SK-N-DZ (cell line): ENCODE measurements at regions not wholly inside any gene's neighbourhood (a gene's known extent, or its start where the extent isn't known, plus 50 kb on each side); places are given as distances from the start of the nearest gene placed in this dataset.

Experiments used
- DNase-seq: peaks from one replicate; pipeline ENCODE4 v3.0.0-alpha.2; 2015; ENCODE audit warnings: low spot score

DNA sequence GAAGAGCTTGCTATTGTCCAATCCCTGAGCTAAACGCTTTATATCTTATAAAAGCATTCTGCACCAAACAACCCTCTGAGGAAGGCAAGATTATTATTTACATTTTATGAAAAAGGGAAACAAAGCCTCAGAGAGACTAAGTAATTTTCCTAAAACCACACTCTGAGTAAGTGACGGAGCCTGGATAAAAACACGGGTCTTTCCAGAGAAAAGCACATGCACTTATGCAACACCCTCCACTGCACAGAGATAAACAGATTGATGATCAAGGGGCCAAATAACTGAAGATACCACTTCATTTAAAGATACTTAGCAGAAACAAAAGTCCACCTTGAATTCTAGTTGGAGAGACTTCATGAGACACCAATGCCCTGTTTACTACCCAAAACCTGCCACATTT lies 214.7 kb upstream of the PDE10A start:
- DNase-seq: no peak

DNA sequence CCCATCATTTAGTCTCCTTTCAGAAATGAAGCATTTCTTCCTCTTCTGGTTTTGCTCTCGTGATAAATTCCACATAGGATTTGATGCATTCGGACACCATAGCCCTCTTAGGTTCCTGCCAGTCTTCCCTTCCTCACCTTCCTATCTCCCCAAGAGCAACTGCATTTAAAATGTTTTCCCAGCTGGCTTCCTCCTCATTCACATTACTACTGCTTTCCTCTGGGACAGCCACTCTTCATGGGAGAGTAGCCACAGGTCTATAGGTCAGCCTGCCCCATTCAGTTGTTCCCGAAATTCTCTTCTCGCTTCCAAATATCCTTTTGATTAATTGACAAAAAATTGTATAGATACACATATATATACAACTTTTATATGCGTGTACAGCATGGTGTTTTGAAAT lies 214.2 kb upstream of the PDE10A start:
- DNase-seq: no peak

DNA sequence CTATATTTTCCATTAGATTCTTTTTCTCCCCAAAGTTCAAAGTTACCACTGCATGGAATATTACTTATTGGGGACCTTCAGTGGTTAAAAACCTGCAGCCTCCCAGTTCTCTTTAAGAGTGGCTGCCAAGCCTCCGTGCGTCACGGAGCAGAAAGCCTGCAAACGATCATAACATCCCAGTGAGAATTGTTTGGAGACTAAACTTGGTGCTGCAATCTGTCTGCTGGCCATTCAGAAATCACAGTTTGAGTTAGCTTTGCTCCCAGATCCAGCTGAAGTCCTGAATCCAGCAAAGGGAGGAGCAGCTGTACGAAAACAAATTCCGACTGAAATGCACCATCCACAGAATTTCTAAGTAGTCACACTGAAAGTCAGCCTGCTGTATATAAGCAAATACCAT lies 213.5 kb upstream of the PDE10A start:
- no peak for DNase-seq

DNA sequence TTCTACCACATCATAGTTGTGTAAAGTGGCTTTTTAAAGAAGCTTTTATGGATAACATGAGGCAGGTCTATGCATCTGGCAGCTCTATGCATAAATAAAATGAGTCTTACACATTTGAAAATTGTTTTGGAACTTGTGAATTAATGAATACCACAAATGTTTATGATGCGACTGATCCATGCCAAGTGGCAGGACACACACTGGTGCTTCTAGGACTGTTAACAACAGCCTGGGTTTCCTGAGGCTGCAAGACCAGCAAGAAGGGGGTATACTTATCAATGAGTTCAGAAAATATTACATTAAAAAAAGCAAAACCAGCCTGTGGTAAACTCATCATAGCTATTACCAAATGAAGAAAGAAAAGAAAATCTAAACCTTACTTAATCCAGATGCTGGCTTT lies 212.9 kb upstream of the PDE10A start:
- DNase-seq: no peak

DNA sequence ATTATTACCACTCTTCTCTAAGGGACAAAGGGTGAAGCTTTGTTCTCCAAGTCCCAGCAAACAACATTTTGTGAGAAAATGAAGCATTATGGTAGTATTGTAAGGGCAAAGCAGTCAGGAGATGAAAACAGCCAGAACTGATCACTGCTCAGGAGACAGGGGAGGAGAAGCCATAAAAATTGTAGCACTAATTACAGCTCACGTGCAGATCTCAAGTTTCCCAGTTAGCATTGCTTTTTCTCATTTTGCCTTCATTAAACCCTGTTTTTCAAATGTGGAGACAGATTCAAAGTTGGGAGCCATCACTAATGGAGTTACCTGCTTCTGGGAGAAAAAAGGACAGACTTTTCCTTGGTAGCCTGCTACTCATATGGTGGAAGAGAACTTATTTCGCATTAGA lies 210.9 kb upstream of the PDE10A start:
- DNase-seq: no peak

DNA sequence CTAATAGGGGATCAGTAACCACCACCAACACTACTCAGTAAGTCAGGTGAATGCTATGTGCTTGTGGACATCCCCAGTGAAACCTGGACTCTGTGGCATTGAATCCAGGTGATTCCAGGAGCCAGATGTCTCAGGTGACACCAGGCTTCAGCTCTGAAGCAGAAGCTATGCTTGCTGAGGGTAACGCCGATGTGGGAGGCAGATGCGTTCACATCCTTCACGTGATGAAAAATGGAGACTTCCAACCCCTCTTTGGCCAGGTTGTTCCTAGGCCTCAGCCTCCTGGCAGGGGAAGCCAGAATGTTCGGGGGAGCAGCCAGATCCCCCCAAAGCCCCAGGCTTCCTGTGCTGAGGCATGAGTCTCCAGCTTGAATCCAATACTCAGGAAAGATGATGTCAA lies 209.8 kb upstream of the PDE10A start:
- DNase-seq: no peak

DNA sequence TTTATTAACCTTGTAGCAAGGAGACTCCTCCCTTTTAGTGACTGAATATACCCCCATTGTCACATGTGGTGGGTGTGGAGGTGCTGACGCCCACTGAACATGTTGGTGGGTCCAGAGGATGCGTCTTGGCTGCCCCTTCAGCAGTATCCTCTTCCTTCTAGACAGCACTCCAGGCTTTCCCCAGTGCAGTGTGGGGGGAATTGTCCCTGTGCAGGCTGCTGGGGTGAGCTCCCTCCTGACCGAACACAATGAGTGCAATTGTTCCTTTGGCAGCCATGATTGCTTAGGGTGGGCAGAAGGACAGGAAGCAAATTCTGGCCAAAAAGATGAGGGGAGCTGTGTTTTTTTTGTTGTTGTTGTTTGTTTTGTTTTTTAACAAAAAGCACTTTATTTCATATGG lies 209.3 kb upstream of the PDE10A start:
- no peak for DNase-seq

DNA sequence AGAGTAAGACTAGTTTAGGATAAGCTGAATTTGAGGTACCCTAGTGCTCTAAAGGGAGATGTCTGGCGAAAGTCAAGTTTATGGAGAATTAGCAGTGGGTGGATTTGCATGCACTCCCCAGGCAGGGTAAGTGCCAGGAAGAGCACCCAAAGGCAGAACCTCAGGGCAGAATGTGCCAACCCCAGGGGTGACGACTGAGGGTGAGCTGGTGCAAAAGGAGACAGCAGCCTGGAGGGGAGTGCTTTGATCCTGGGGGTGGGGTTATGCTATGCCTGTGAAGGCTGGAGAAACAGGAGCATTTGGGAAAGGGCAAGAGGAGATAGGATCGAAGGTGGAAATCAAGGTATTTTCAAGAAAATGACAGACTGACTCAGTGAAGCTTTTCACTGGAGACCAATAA lies 208.5 kb upstream of the PDE10A start:
- no peak for DNase-seq

DNA sequence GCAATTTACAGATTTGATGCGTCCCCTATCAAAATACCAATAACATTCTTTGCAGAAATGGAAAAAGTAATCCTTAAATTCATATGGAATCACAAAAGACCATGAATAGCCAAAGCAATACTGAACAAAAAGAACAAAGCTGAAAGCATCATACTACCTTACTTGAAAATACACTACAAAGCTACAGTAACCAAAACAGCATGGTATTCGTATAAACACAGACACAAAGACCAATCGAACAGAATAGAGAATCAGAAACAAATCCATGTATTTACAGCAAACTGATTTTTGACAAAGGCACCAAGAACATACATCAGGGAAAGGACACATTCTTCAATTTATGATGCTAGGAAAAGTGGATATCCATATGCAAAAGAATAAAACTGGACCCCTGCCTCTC lies 206.5 kb upstream of the PDE10A start:
- DNase-seq: no peak

DNA sequence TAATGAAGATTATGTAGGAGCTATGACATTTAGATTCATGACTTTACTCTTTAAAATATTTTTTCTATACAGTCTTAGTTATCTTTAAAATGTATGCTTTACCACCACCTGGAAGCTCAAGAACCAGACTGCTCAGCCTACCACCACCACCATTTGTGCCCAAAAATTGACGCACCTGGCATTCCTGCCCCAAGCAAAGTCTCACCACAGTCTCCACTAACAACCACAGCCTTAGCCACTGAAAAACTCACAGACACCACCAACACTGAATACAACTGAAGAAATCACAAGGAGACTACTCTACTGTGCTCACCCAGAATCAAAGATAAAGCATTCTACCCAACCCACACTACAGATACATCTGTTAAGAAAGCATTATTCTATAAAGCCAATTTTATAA lies 201.9 kb upstream of the PDE10A start:
- no peak for DNase-seq

DNA sequence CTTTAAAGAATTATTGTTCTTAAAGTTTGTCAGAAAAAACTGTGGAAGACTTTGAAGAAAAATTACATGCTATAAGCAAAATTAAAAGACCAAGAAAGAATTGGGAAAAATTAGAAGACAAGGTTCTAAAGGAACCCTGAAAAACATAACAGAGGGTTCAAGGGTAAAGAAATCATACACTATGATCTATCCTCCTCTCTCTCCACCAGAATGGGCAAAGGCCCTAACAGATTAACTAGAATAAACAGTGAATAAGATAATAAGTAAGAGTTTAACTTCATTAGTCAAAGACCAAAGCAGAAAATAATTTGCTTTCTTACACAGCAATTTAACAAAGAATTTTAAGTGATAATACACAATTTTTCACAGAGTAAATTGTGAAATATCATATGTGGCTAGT lies 201.2 kb upstream of the PDE10A start:
- DNase-seq: no peak

DNA sequence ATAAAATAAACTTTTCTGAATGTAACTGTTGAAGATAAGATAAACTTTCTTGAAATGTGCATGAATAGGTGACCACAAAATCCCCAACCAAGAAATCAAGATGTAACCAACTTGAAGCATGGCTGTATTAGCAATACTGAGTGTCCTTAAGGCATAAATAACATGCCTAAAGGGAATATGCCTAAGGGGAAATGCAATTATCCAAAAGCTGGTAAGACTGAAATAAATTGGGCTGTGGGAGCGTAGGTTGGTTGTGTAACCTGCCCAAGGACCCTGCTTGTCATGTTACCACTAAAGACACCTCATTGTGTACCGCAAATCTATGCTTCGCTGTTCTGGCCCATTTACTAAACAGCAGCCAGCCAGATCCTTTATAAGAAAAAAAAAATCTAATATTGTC lies 200.8 kb upstream of the PDE10A start:
- DNase-seq: no peak

DNA sequence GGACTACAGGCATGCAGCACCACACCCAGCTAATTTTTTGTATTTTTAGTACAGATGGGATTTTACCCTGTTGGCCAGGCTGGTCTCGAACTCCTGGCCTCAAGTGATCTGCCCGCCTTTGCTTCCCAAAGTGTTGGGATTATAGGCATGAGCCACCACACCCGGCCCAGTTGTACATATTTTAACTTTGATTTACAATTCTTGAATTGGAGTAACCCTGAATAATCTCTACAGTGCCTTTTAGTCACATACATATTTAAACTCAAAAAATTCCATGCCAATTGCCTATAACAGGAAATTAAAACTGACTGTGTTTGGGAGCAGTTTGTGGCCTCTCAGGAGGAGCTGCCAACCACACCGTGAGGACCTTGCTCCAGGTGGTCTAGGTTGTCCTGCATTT lies 199.8 kb upstream of the PDE10A start:
- no peak for DNase-seq

DNA sequence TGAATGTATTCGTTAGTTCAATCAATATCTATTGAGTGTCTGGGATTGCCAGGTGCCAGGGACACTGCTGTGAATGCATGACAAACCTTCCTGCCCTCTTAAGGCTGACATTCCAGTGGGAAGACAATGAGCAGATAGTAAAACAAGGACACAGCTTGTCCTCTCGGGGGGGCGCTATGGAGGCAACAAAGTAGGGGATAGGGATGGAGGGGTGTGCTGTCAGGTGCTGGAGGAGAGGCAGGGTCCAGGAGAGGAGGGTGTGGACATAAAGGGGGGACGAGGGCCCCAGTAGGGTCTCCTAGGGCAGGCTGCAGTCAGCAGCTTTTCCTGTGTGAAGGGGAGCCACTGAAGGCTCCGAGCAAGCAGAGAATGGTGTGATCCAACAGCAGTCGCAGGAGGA lies 198.2 kb upstream of the PDE10A start:
- DNase-seq: no peak

DNA sequence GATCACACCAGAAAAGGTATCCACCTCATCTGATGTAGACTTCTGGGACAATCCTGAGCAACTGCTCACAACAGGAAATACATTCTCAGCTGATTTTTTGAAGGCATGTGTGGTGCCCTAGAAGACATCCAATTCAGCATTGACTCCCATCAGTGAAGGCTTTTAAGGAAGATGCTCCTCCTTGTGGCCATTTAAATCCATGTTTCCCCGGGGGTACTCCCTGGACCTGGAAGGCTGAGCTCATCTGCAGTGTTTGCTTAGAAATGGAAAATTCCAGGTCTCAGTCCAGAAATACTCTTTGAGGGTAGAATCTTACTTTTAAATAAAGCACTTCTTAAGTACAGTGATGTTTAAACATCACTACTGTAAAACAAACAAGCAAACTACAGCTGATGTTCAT lies 195.5 kb upstream of the PDE10A start:
- no peak for DNase-seq

DNA sequence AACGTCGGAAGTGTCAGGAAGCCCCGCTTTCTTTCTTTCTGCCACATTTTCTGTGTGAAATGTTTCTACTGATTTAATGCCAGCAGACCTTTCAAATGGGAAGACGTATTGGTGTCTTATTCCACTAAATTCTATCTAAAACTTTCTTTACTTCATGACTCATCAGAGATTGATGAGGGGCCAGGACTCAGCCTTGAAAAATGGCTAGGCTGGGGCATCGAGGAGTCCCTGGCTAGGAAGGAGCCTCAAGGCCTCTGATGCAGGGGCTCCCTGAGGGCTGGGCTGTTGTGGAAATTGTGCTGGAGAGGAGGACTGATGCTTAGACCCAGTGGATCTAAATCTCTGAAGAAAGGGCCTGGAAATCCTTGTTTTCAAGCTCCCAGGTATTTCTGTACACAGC lies 192.8 kb upstream of the PDE10A start:
- no peak for DNase-seq

DNA sequence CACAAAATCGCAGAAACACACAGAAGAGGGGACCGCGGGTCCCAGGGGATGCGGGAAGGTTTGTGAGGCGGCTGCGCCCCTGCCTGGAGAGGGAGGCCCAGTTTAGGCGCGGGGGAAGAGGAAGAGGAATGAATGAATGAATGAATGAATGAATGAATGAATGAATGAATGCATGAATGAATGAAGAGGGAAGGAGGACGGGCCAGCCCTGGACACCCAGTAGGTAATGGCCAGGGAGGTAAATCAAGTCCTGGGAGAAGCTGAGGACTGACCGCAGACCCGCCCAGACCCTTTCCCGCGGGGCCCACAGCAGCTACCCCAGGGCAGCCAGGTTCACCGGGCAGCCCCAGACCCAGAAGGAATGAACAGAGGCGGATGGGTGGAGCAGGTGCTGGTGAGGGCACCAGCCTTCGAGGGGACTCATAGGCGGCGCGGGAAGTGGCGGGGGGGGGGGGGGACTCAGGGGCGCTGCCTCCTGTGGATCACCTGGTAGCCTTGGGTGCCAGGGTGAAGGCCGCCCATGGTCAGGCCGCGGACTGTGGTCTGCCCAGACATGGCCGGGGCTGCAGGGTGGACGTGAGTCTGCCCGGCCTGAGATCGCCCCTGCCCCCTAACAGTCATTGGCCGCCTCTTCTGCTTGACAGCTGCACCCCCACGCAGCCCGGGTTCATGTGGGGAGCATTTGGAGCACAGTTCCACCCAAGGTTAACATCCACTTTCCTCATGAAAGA lies 192.0 kb upstream of the PDE10A start:
- no peak for DNase-seq

DNA sequence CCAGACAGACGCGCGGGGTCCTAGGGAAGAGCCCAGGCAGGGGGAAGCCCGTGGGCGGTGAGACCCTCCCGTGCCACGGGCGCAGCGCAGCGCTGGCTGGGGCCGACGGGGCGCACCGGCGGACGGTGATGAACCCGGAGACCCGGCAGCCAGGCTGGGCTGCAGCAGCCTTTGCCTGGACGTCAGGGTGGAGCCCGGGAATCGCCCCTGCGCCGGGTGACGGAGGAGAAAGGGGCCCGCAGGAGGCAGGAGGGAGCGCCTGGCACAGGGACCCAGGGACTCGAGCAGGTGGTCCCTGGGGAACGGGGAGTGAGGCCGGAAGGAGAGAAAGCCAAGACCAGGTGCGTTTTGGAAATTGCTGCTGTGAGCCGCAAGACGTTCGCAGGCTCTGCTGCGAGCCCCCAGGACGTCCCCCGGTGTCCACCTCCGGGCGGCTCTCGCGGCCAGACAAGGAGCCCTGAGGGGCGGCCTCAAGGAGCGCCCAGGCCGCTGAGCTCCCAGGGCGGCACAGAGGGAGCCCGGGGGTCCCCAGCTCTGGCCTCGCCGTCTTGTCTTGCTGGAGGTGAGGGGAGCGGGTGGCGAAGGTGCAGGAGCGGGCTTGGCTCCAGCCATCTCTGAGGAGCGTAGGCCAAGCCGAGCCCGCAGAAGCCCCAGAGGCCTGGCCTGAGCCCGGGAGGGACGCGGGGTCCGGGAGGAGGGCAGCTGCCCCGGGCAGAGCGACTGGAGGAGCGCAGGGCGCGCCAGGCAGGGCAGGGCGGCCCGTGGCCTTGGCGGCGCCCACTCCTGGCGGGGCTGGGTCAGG lies 191.2 kb upstream of the PDE10A start:
- DNase-seq: no peak

DNA sequence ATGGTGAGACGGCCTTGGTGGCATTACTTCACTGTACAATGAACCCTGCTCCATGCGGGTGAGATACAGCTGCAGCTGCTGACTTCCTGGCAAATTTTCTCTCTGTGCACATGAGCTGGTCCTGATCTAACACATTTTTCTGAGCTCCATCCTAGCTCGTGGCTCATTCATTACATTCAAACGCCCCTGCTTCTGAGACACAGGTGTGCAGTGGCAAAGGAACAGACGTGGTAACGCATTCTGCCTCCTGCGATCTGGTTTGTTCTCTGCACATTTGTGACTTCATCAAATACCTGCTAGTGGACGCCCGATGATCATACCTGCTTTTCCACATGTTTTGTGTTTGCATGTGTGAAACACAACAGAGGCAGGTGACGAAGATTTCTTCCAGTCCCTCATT lies 189.6 kb upstream of the PDE10A start:
- DNase-seq: no peak

DNA sequence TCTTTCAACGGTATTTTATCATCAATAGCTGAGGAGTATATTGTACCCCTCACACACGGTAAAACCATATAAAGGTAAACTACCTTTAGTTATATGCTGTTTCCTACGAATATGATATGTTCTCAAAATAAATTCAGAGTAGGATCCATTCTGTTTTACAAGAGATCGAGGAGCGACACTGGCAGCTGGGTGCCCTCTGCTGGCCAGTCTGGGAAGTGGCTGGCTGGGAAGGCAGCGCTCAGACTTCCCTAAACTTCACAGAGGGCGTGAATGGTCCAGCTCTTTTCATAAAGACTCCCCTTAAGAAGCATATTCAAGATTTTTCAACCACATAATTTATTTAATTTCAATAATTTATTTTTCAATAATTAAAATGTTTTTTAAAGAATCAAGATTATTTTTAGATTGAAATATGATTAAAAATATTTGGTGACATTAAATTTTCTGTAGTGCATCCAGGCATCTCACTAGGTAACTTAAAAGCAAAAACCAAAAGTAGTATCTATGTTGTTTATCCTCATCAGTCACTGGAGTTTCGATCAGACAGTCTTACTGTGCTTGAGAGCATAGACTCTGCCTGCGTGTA lies 187.5 kb upstream of the PDE10A start:
- DNase-seq: peak; percentile 55

DNA sequence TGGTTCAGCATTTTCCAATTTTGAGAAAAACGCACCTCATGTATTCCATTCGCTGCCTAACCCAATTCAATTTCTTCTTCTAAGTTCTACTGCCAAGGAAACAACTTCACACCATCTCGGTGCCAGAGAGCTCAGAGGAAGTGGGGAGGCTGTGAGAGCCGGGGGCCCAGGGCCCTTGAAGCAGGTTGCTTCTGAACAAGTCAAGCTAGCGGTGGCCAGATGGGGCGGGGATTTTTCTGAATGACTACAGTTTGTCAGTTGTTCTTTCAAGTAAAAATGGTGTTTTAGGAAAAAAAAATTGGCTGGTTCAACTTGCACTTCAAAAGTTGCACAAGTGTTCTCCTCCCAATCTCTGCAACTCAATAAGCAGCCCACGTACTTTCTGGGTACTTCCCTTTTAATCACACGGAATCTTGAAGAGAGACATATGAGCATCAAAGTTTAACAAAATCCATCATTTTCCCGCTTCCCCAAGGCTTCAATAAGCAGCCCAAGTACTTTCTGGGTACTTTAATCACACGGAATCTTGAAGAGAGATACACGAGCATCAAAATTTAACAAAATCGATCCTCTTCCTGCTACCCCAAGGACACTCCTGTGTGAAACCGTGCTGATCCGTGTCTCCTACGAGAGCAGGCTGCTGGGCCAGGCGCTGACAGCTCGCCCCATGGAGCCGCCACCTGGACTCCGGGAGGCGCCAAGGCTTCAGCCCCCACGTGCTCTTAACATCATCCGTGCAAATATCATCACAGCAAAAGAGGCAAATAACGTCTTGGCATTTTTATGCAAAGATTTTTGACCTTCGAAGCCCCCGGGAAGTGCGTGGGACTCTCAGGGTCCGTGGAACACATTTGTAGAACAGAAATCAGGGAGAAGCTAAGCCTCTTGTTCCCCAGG lies 186.7 kb upstream of the PDE10A start:
- peak; percentile 13 for DNase-seq

DNA sequence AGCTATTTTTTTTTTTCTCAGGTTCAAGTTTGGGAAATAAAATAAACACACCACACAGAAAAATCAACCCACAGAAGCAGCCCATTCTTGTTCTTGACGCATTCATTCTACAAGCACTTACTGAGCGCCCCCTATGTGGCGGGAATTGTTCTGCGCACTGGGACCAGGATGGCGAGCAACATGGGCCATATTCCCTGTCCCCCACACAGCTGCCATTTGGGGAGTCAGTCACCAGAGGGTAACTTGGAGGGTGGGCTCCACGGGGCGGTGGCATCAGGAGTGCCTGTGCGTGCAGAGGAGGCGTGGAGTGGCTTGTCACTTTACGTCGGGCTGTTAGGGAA lies 185.0 kb upstream of the PDE10A start:
- no peak for DNase-seq
